ENCODE measurements at regions not wholly inside any gene's neighbourhood (a gene's known extent, or its start where the extent isn't known, plus 50 kb on each side); places are given as distances from the start of the nearest gene placed in this dataset.

GRCh38 chr10:108404155-108404554 is 1239.6 kb upstream of the SORCS1 start (continued):
- TF ChIP-seq ATF2 (CRISPR knock-in tag; IDR thresholded peaks at IDR 0.05; ENCODE audit: borderline replicate concordance, low read depth) = no peak

- ChIA-PET CTCF (no interaction called here), POLR2A (no interaction called here)
- H3K9me3 Mint-ChIP-seq = no peaks in the 10 kb centered on the region
- ATAC-seq (no peak), DNase-seq (ENCODE audit: low spot score) (no peak)
- TF ChIP-seq NR3C1 (CRISPR knock-in tag; conservative IDR thresholded peaks at IDR 0.05; ENCODE audit: low read depth) = no peak
- TF ChIP-seq ZNF121 (CRISPR knock-in tag; IDR thresholded peaks at IDR 0.05) = no peak
- no peak for TF ChIP-seq OVOL2 (CRISPR knock-in tag; IDR thresholded peaks at IDR 0.05; ENCODE audit: borderline replicate concordance)
- no peak for TF ChIP-seq ESRRA (CRISPR knock-in tag; IDR thresholded peaks at IDR 0.05; ENCODE audit: borderline replicate concordance)
- TF ChIP-seq AR (CRISPR knock-in tag; IDR thresholded peaks at IDR 0.05) = no peak
- no peak for TF ChIP-seq ZNF425 (CRISPR knock-in tag; conservative IDR thresholded peaks at IDR 0.05)
- TF ChIP-seq ATF3 (CRISPR knock-in tag; conservative IDR thresholded peaks at IDR 0.05) = no peak
- no peak for TF ChIP-seq IRF2 (CRISPR knock-in tag; IDR thresholded peaks at IDR 0.05; ENCODE audit: borderline replicate concordance, low read depth)
- no peak for TF ChIP-seq USF2 (CRISPR knock-in tag; IDR thresholded peaks at IDR 0.05)
- no peak for TF ChIP-seq ZNF281 (CRISPR knock-in tag; IDR thresholded peaks at IDR 0.05)
- TF ChIP-seq E2F5 (CRISPR knock-in tag; IDR thresholded peaks at IDR 0.05) = no peak
- TF ChIP-seq ZNF416 (CRISPR knock-in tag; IDR thresholded peaks at IDR 0.05) = no peak
- TF ChIP-seq SOX15 (CRISPR knock-in tag; IDR thresholded peaks at IDR 0.05) = no peak
- no peak for TF ChIP-seq ETV6 (CRISPR knock-in tag; IDR thresholded peaks at IDR 0.05)
- TF ChIP-seq JUN (CRISPR knock-in tag; IDR thresholded peaks at IDR 0.05) = no peak
- TF ChIP-seq CREB1 (CRISPR knock-in tag; IDR thresholded peaks at IDR 0.05) = no peak
- no peak for TF ChIP-seq SMAD3 (CRISPR knock-in tag; IDR thresholded peaks at IDR 0.05; ENCODE audit: borderline replicate concordance)
- H3K36me3 Mint-ChIP-seq = no peaks in the 10 kb centered on the region
- no peaks in the 10 kb centered on the region for H3K27me3 Mint-ChIP-seq (ENCODE audit: low read depth)
- no peak overlapping the region for H3K27ac Mint-ChIP-seq
- peaks cover 8% of the 10 kb centered on the region for H3K4me1 Mint-ChIP-seq
- H3K4me3 Mint-ChIP-seq = no peak overlapping the region
Measured at GRCh38 chr10:108399465-108399864, 1235.0 kb upstream of the SORCS1 start.

Measured in WTC11 (cell line).